CD4-positive, alpha-beta T cell treated with Interleukin-17A for 1 hour (primary cell): ENCODE measurements at regions not wholly inside any gene's neighbourhood (a gene's known extent, or its start where the extent isn't known, plus 50 kb on each side); places are given as distances from the start of the nearest gene placed in this dataset.
"Not testable (repeated sequence)": the region's sequence is repeated elsewhere in the genome, so short reads cannot be mapped to it uniquely, and the experiment has no call there.

Source experiments
- DNase-seq: peaks from one replicate; pipeline ENCODE4 v3.0.0-alpha.2; 2020

DNA sequence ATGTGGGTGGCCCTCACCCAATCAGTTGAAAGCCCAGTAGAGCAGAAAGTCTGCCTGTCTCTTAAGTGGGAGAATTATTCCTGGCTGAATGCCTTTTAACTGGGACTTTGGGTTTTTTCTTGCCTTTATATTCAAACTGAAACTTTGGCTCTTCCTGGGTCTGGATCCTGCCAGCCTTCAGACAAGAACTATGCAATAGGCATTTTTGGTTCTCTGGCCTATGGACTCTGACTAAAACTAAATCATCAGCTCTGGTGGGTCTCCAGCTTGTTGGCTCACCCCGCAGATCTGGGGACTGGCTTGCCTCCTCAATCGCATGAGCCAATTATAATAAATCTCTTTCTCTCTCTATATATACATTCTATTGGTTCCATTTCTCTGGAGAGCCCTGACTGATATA lies 173.0 kb upstream of the IGF1 start:
- DNase-seq = no peak

DNA sequence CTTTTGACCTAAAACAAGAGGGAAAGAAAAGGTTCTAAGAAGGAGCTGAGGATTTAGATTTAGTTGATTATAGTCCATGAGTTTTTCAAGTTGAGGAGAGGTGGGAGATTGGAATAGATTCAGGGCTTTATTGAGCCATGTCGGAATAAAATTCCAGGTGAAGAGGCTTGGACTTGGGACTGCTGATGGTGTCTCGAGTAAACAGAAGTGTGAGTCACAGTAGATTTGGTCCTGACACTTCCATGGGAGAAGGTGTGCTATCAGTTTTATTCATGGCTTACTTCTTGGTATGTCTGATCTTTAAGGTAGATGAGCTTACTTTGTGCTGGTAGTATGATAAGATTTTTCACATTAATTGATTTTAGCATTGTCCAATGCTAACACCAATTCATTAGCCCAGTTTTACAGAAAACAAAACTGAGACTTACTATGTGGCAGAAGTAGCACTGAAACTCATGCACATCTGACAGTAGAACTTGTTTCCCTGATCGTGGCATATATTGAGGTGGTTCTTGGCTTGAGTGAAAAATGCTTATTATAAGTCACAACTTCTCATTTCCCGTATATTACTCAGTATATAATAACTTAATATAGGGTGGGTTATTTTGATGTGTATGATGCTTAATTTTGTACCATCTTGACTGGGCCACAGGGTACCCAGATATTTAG lies 172.4 kb upstream of the IGF1 start:
- no peak for DNase-seq

DNA sequence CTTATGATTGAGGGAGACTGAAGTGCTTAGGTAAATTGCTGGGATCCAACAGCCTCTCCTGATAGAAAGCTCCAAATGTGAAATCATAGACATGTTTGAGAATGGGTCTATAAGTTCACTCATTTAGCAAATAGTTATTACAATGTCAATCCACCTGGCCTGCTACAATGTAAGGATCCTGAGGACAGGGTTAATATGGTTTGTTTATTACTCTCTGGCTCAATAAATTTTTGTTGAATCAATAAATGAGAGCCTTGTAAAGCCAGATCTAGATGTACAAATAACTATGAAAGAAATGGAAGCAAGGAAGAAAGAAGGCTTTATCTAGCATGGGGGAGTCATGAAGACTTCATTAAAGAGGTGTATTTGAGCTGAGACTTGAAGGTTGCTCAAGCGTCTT lies 165.6 kb upstream of the IGF1 start:
- no peak for DNase-seq

DNA sequence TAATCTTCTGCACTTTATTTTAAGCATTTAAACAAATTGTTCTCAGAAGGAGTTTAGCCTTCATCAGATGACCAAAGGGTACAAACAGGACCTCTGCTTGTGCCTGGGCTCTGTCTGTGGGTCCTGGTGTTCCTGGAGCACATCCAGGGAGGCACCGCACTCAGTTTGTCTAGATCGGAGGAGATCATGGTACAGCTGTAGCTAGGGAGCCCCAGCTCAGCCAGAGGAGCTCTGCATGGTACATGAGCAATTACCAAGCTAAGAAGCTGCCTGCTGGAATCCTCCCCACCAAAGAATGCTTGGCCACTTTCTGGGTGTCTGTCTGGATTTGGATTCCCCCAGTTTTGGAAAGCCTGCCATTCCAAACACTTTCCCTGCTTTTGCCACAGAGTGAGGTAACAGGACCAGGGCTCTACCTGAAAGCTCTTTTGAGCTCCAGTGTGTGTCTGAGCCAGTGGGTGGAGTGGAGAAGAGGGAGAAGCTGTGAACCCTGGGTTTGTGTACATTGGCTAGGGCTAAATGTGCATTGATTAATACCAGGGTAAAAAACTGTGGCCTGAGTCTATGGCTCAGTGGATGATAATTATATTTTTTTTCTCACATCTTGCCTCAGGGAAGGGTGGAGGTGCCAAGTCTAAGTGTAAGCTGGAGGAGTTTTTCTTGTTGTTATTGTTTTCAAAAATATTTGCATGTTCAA lies 163.7 kb upstream of the IGF1 start:
- no peak for DNase-seq

DNA sequence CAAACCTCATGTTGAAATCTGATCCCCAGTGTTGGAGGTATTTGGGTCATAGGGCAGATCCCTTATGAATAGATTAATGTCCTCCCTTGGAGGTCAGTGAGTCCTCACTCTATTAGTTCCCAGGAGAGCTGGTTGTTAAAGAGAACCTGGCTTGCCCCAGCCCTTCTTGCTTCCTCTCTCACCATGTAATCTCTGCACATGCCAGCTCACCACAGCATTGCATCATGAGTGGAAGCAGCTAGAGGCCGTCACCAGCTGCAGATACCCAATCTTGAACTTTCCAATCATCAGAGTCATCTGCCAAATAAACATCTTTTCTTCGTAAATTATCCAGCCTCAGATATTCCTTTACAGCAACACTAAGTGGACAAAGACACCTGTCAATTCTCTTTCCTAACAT lies 161.8 kb upstream of the IGF1 start:
- no peak for DNase-seq

DNA sequence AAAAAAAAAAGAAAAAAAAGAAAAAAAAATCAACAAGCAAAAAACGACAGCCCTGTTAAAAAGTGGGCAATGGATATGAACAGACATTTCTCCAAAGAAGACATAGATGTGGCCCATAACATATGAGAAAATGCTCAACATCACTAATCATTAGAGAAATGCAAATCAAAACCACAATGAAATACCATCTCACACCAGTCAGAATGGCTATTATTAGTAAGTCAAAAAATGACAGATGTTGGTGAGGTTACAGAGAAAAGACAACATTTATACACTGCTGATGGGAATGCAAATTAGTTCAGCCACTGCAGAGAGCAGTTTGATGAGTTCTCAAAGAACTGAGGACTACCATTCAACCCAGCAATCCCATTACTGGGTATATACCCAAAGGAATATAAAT lies 160.3 kb upstream of the IGF1 start:
- DNase-seq = not testable (repeated sequence)

DNA sequence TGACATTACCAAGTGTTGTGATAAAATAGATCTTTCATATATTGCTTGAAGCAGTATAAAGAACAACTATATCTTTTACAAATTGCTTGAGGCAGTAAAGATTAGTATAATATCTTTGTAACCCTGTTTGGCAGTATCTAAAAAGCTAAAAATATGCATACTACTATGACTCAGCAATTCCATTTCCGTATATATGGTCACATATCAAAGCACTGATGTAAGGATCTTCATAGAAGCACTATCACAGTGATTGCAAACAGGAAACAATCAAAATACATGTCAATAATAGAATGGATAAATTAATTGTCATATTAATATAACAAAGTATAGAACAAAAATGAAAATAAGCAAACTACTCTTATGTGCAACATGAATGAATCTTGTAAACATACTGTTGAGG lies 158.4 kb upstream of the IGF1 start:
- no peak for DNase-seq

DNA sequence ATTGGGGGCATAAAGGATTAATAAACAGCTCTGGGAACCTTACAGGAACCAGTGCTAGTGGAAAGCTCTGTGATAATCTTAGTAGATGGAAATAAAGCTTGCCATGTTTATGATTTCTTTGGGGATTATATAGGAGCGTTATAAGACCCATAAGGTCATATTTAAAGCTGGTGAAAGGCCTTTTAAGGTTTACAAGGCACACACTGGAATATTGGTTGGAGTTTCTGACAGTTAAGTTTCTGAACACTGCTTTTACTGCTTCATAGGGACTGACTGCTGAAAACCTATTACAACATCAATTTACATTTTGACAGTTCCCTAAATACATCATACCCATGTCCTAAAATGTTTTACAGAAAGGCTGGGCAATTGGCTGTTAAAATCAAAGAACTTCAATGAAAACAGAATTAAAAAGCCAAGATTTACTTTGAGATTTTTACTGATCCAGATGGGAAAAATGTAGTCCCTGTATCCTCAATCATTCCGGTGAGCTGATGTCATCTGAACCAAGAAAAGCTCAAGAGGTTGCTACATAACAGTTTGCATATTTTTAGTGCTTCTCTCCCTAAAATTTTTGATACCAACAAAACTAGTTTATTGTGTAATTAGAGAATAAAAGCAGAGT lies 153.7 kb upstream of the IGF1 start:
- DNase-seq = no peak

DNA sequence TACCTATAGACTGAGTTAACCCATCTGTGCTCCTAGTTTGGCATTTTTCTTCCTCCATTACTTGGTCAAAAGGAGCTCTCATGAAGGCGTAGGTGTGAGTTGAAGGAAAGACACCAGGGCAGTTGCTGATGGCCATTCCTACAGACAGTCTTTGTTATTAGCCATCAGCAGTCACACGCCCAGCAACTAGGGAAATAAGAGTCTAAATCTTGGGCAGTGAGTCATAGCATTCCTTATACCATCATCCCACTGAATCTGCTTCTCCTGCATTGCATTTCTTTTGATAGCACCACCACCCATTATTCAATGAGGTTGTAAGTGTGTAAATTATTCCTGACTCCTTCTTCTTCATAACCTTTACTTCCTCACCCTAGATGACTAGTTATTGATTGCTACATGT lies 150.9 kb upstream of the IGF1 start:
- no peak for DNase-seq

DNA sequence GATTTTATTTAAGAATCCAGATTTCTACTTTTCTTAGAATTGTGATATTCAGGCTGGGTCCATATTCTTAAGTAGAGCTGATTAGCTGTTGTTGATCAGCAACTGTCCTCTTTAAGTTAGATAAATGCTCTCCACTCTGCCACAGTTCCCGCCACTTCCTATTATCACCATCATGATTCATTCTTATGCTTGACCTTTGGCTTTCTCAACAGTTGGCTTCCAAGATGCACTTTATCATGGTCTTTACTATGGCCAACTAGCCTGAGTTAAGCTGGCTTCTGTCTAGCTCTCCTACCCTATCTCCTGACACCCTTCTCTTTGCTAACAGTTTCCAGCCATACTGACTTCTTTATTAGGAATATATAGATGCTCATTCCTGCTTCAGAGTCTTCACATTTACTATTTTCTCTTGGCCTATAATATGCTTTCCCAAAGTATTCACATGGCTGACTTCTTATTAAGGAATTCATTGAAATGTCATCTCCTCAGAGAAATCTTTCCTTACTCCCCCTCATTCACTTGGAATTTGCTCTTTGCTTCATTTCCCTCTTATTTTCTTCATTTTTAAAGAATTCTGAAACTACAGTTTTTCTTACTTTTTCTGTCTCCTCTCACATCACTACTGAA lies 149.0 kb upstream of the IGF1 start:
- no peak for DNase-seq

DNA sequence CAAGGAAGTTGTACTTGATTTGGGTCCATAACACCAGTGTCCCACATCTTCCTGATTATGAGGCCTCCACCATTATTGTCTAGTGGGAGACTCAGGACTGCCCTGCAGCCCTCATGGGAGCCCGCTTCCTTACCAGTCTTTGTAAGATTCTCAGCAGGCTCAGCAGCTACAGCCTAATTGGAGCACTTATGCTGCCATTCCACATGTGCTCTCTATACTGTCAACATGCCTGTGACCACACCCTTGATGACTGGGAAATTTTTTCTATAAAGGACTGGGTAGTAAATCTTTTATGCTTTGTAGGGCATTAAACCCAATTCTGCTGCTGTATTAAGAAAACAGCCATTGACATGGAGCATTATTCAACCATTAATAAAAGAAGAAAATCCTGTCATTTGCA lies 145.5 kb upstream of the IGF1 start:
- DNase-seq = no peak

DNA sequence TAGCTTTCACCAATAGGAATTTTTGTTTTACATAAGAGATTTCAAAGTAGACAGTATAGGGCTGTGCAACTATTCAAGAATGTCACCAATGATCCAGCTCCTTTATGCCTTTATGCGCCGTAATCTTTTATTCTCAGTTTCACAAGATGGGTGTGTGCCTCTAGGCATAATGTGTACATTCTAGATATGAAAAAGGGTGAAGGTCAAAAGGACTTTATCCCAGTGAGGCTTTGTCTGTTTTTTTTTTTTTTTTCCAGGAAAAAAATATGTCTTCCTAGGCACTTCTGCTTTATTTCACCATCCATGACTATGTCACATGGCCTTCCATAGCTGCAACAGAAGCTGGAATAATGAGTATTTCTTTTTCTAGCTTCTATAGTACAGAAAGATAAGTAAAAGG lies 142.3 kb upstream of the IGF1 start:
- DNase-seq = no peak

DNA sequence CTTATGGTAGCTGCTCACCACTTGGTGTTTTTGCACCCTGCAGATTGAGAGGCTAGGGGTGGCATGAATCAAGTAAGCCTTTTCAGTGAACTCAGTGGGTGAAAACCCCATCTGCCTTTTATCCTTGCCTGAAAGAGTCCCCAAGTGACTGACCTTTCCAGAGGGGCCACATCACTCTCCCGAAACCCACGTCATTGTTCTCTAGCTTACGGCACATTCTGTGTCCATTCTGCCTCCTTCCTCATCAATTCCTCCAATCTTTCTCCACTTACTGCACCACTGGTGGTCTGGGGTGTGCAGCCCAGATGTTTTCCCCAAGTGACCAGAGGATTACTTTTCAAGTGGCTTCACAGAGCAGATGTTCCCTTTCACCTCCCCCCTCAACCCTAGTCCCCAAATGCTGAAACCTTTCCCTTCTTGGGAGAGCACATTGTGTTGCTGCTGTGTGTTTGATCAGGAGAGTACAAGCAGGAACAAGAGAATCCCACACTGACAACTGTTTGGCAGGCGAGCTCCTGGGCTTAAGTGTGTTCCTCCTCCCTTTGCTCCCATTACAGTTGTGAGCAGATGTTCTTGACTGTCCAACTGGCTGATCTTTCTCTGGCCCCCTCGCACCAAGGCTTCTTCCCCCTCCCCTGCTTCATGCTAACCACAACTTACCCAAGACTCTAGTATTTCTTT lies 138.0 kb upstream of the IGF1 start:
- DNase-seq = no peak

DNA sequence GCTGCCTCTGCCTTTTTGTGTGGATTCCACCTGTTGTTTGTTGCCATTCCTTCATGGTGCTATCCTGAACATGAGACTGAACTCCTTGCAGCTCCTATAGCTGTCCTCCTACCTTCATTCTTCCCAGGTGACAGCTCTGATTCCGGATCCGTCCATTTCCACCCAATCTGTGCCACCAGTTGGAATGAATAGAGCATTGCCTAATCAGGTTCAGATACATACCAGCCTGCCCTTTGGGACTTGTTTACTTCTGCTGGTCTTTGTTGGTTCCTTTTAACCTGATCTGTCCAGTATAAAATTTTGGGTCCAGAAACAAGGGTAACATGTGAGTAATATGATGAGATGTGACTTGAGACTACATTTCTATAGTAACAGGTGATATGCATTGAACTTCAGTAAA lies 136.3 kb upstream of the IGF1 start:
- DNase-seq = no peak

DNA sequence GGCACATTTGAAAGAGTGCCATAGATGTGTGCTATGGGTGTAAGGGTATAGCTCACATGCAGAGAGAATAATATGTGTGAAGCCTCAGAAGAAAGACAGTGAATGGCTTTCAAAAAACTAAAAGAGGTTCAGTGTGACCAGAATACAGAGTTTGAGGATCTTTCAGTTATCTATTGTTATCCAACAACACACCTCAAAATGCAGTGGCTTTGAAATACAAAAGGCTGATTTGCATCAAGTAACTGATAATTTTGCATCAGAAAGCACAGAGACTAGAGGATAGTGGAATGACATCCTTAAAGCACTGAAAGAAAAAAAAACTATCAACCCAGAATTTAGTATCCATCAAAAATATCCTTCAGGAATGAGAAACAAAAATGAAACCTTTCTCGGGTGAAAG lies 131.6 kb upstream of the IGF1 start:
- DNase-seq = no peak

DNA sequence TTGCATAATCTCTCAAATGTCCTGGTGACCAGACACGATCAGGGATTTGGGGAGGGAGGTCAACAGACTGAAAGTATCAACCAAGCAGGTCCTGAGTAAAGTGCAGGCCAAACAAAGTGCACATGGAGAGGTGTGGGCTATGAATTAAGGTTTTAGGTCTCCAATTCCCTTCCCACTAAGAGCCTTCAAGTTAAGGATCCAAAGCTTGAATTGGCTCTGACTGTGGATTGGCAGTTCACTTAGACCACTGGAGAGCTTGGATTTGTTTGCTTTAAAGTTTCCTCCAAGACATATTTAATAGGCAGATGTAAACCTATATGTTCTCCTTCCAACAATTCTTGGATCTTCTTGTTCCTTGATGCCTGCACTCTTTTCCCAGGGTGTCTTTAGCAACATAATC lies 129.6 kb upstream of the IGF1 start:
- DNase-seq = no peak

DNA sequence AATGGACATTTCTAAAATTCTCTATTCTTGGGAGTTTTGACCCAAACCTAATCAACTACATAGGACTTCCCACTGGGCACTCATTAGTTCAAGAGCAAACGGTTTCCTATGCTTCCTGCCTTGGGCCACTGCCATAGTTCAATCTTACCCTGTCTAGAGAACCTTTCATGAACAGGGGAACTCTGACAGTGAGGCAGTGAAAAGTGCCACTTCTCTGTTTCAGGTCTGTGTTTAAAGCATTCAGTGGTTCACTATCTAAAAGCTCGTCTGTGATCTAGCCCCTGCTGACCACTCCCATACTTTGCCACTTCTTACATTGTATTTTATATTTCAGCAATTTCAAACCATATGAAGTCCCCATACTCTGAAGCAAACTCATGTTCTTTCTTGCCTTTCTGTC lies 122.7 kb upstream of the IGF1 start:
- no peak for DNase-seq

DNA sequence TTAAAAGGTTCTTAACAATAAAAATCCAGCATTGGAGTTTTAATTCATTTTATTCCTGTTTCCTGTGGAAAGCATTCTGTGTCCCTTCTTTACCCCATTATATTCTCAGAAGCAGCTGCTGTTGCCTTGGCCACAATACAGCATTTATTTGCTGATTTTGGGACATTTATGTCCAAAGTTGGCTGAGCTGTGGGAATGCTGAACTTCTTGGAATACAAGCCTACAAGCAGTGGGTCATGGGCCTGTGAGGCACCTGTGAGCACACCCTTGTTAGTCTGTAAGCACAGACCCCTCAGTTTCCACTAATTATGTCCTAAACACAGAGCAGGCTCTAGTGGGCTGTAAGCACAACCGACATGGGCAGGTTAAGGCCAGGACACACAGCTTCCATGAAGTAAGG lies 122.2 kb upstream of the IGF1 start:
- DNase-seq = no peak

DNA sequence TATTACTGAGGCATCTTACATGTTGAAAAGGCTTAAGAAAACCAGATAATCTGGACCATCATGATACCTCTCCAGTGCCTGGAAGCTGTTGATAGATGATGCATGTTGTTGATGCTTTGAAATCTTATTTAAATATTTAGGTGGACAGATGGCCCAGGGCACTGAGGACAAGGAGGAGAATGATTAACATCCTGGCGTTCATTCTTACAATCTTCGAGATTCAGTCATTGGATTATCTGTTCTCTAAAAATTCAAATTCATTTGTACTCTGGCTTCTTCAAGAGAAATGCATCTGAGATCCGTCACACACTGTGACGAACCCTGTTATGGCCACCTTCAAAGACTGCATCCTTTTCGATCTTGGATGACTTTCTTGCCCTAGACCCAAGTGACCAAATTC lies 121.3 kb upstream of the IGF1 start:
- no peak for DNase-seq

DNA sequence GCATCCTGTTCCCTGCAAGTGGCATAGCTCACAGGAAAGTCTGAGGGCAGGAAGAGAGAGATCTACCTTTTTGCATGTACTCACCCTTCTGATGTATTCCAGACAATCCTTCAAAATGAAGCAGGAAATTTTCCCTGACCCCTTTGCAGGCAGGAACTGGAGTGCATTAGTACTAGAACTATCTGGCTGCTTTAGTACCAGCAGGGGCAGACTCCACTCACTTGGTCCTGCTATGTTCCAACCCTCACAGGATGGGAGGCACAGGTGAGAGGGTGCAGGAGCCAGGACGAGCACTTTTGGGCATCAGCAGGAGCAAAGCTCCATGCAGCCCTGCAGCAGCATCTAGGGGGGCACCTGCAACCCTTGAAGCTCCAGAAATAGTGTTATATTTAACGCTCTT lies 116.3 kb upstream of the IGF1 start:
- DNase-seq = no peak

DNA sequence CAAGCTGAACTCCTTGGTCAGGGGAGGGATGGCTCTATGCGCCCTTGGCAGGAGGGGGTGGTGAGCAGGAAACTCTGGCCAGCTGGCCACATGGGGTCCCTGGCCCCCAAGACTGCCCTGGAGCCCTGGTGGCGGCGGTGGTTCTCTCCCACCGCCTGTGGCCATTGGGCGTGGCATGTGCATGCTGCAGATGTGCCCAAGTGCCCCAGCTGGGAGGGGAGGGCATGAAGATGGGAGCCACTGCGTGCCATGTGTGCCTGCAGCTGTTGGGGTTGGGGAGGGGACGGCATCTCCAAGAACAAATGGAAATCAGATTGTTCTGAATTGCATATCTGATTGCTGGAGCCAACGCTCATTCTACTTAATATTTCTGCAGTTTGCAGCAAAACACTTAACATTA lies 115.7 kb upstream of the IGF1 start:
- no peak for DNase-seq

DNA sequence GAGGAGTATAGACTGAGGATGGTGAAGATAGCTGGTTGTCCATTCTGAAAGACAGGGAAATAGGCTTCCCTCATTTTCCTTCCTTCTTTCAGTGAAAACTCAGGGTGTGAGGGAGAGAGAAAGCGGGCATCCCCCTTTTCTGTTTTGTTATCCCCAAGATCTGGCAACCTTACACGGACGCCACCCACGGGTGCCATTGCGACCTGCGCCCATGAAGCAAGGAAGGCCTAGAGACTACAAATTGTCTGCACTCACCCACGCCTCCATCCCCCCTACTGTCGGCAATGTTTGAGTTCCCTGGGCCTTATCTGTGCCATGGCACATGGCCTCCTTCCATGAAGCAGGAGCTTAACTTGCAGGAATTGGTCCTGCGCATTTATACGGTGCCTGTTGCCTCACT lies 115.0 kb upstream of the IGF1 start:
- DNase-seq = no peak

DNA sequence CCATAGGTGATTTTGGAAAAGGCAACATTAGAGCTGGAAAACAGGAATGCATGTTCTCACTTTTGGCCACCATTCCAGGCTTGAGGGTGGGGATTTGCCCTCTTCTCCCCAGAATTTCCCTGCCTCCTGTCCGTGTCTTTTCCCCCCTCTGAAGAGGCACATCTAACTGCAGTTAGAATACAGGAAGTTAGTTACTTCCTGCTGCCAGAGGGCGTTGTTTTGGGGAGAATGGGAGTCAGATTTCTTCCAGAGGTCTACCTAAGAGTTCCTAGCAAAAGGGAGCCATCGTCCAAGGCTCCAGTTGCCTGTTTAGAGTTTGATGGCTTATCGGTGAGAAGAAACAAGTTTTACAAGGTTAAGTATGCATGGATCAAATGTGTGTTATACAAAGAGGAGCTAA lies 112.8 kb upstream of the IGF1 start:
- DNase-seq = no peak

DNA sequence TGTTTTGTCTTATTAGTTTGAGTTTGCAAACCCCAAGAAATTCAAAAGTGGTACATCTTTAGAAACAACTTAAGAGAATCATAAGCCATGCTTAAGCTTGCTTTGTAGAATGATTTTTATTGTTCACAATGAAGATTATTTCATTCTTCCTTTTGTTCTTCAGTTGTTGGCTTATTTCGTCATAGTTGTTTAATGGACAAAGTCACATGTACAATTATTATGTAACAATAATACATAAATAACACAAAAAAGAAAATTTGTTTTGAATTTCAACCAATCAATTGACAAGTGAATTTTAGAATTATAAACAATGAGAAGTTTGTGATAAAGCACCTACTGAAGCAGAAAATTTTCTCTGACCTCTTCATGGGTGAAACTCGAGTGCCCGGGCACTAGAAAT lies 111.8 kb upstream of the IGF1 start:
- DNase-seq = no peak
